GM19397 (cell line): ENCODE measurements at regions not wholly inside any gene's neighbourhood (a gene's known extent, or its start where the extent isn't known, plus 50 kb on each side); places are given as distances from the start of the nearest gene placed in this dataset.

Experiments
- ATAC-seq: cut with Tn5 transposase; IDR thresholded peaks from one replicate; pipeline ENCODE4 v1.9.1; 2021; ENCODE audit warnings: mild to moderate bottlenecking, moderate library complexity; ENCODE audit not compliant: unreplicated experiment

GRCh38 chr5:124399426-124399961, 346.9 kb downstream of the ZNF608 start:
- no peak for ATAC-seq

- ATAC-seq, result no peak
Observed at GRCh38 chr5:124398460-124398859, 348.0 kb downstream of the ZNF608 start.

- no peak for ATAC-seq
Observed at GRCh38 chr5:124397317-124397716, 349.1 kb downstream of the ZNF608 start.

- no peak for ATAC-seq
Observed at GRCh38 chr5:124395926-124396325, 350.5 kb downstream of the ZNF608 start.

GRCh38 chr5:124395287-124395686, 351.2 kb downstream of the ZNF608 start:
- ATAC-seq, result no peak

- ATAC-seq, result no peak
Observed at GRCh38 chr5:124394700-124395245, 351.7 kb downstream of the ZNF608 start.

- no peak for ATAC-seq
Observed at GRCh38 chr5:124393584-124394379, 352.7 kb downstream of the ZNF608 start.

GRCh38 chr5:124383693-124384092, 362.7 kb downstream of the ZNF608 start:
- ATAC-seq, result no peak

GRCh38 chr5:124377386-124377785, 369.1 kb downstream of the ZNF608 start:
- ATAC-seq, result no peak

- ATAC-seq, result no peak
Observed at GRCh38 chr5:124373883-124374282, 372.6 kb downstream of the ZNF608 start.

GRCh38 chr5:124372457-124372856, 374.0 kb downstream of the ZNF608 start:
- ATAC-seq, result no peak

- no peak for ATAC-seq
Observed at GRCh38 chr5:124371111-124371706, 375.2 kb downstream of the ZNF608 start.

GRCh38 chr5:124370601-124371000, 375.8 kb downstream of the ZNF608 start:
- no peak for ATAC-seq

- ATAC-seq, result no peak
Observed at GRCh38 chr5:124365361-124365801, 381.1 kb downstream of the ZNF608 start.

GRCh38 chr5:124355928-124356327, 390.5 kb downstream of the ZNF608 start:
- no peak for ATAC-seq

GRCh38 chr5:124353016-124353415, 393.4 kb downstream of the ZNF608 start:
- ATAC-seq, result no peak

- ATAC-seq, result no peak
Observed at GRCh38 chr5:124352312-124352711, 394.1 kb downstream of the ZNF608 start.

- no peak for ATAC-seq
Observed at GRCh38 chr5:124349931-124350330, 396.5 kb downstream of the ZNF608 start.

- no peak for ATAC-seq
Observed at GRCh38 chr5:124343451-124343867, 403.0 kb downstream of the ZNF608 start.

GRCh38 chr5:124342986-124343385, 403.5 kb downstream of the ZNF608 start:
- ATAC-seq, result no peak

GRCh38 chr5:124342584-124342983, 403.9 kb downstream of the ZNF608 start:
- no peak for ATAC-seq

- no peak for ATAC-seq
Observed at GRCh38 chr5:124342027-124342471, 404.4 kb downstream of the ZNF608 start.
